HG03521 (cell line): ENCODE measurements at regions not wholly inside any gene's neighbourhood (a gene's known extent, or its start where the extent isn't known, plus 50 kb on each side); places are given as distances from the start of the nearest gene placed in this dataset.

ENCODE experiments used
- ATAC-seq: cut with Tn5 transposase; IDR thresholded peaks from one replicate; pipeline ENCODE4 v1.9.1; 2021; ENCODE audit warnings: mild to moderate bottlenecking, moderate library complexity; ENCODE audit not compliant: unreplicated experiment

- no peak for ATAC-seq
These were observed 350.1 kb downstream of the GRXCR1 start for GRCh38 chr4:43242606-43243005.

GRCh38 chr4:43243433-43244116 is 351.1 kb downstream of the GRXCR1 start:
- no peak for ATAC-seq

GRCh38 chr4:43244688-43245382 is 352.3 kb downstream of the GRXCR1 start:
- peak; percentile 94 for ATAC-seq

- ATAC-seq = no peak
These were observed 359.3 kb downstream of the GRXCR1 start for GRCh38 chr4:43251841-43252240.

- no peak for ATAC-seq
These were observed 361.0 kb downstream of the GRXCR1 start for GRCh38 chr4:43253541-43253940.

- no peak for ATAC-seq
These were observed 372.2 kb downstream of the GRXCR1 start for GRCh38 chr4:43264730-43265129.

GRCh38 chr4:43271946-43272345 is 379.4 kb downstream of the GRXCR1 start:
- no peak for ATAC-seq

GRCh38 chr4:43274376-43274775 is 381.9 kb downstream of the GRXCR1 start:
- no peak for ATAC-seq

- ATAC-seq = no peak
These were observed 383.3 kb downstream of the GRXCR1 start for GRCh38 chr4:43275779-43276178.

GRCh38 chr4:43276321-43276720 is 383.8 kb downstream of the GRXCR1 start:
- no peak for ATAC-seq

GRCh38 chr4:43277003-43277402 is 384.5 kb downstream of the GRXCR1 start:
- no peak for ATAC-seq

GRCh38 chr4:43282534-43282933 is 390.0 kb downstream of the GRXCR1 start:
- ATAC-seq = no peak

- no peak for ATAC-seq
These were observed 393.6 kb downstream of the GRXCR1 start for GRCh38 chr4:43286137-43286536.

- no peak for ATAC-seq
These were observed 404.5 kb downstream of the GRXCR1 start for GRCh38 chr4:43296946-43297528.

GRCh38 chr4:43316813-43317212 is 424.3 kb downstream of the GRXCR1 start:
- no peak for ATAC-seq

GRCh38 chr4:43325220-43325967 is 432.9 kb downstream of the GRXCR1 start:
- no peak for ATAC-seq

- no peak for ATAC-seq
These were observed 437.8 kb downstream of the GRXCR1 start for GRCh38 chr4:43330288-43330687.

GRCh38 chr4:43331226-43332051 is 438.9 kb downstream of the GRXCR1 start:
- no peak for ATAC-seq

GRCh38 chr4:43332052-43332425 is 439.5 kb downstream of the GRXCR1 start:
- no peak for ATAC-seq

- ATAC-seq = no peak
These were observed 445.2 kb downstream of the GRXCR1 start for GRCh38 chr4:43337707-43338106.

- no peak for ATAC-seq
These were observed 446.9 kb downstream of the GRXCR1 start for GRCh38 chr4:43339435-43339834.
